WERI-Rb-1 (cell line): ENCODE measurements at regions not wholly inside any gene's neighbourhood (a gene's known extent, or its start where the extent isn't known, plus 50 kb on each side); places are given as distances from the start of the nearest gene placed in this dataset.
"Not testable (repeated sequence)": the region's sequence is repeated elsewhere in the genome, so short reads cannot be mapped to it uniquely, and the experiment has no call there.

Source experiments
- DNase-seq: peaks from one replicate; pipeline ENCODE4 v3.0.0-alpha.2; 2020
- H3K27ac ChIP-seq: fragments of 250-450 bp; sonication (Bioruptor Pico); 2 replicates; pipeline ENCODE4 v1.5.1; 2020; ENCODE audit warnings: mild to moderate bottlenecking, moderate library complexity
- H3K27me3 ChIP-seq: fragments of 250-450 bp; sonication (Bioruptor Pico); 2 replicates; pipeline ENCODE4 v1.5.1; 2021; ENCODE audit warnings: mild to moderate bottlenecking, low read depth, moderate library complexity; ENCODE audit not compliant: insufficient read depth, severe bottlenecking
- H3K36me3 ChIP-seq: fragments of 250-450 bp; sonication (Bioruptor Pico); 2 replicates; pipeline ENCODE4 v1.5.1; 2020; ENCODE audit warnings: mild to moderate bottlenecking, moderate library complexity
- H3K4me3 ChIP-seq: 2 replicates; pipeline ENCODE4 v1.5.1; 2011; ENCODE audit warnings: low read depth, mild to moderate bottlenecking, control low read depth, low read length
- H3K9me3 ChIP-seq: fragments of 250-450 bp; sonication (Bioruptor Pico); 2 replicates; pipeline ENCODE4 v1.5.1; 2021; ENCODE audit warnings: mild to moderate bottlenecking, moderate library complexity; ENCODE audit not compliant: severe bottlenecking
- CTCF ChIP-seq: IDR thresholded peaks from 2 replicates; pipeline ENCODE4 v1.5.1; 2011; ENCODE audit warnings: low read depth, mild to moderate bottlenecking, control low read depth, inconsistent platforms, low read length

DNA sequence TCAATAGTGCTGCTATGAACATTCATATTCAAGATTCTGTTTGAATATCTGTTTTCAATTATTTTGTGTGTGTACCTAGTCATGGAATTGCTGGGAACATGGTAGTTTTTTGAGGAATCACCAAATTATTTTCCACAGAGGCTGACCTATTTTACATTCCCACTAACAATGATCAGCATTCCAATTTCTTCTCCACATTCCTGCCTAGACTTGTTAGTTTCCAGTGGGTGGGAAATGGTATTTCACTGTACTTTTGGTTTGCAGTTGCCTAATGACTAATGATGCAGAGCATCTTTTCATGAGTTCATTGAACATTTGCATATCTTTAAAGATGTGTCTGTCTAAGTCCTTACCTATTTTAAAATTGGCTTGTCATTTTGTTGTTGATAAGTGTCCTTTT is 1182.6 kb upstream of the B3GALT2 start:
- Histone ChIP-seq H3K9me3 (no peaks in the 10 kb centered on the region), H3K27ac (no peak overlapping the region), H3K36me3 (no peaks in the 10 kb centered on the region), H3K4me3 (no peak overlapping the region), H3K27me3 (no peaks in the 10 kb centered on the region)
- TF ChIP-seq CTCF: no peak
- DNase-seq: no peak

- no peaks in the 10 kb centered on the region for H3K27me3 ChIP-seq
- H3K4me3 ChIP-seq: no peak overlapping the region
- H3K27ac ChIP-seq: no peak overlapping the region
- H3K36me3 ChIP-seq: no peaks in the 10 kb centered on the region
- TF ChIP-seq CTCF: no peak
- no peaks in the 10 kb centered on the region for H3K9me3 ChIP-seq
- no peak for DNase-seq
Observed at GRCh38 chr1:194367121-194367520, 1180.7 kb upstream of the B3GALT2 start.

DNA sequence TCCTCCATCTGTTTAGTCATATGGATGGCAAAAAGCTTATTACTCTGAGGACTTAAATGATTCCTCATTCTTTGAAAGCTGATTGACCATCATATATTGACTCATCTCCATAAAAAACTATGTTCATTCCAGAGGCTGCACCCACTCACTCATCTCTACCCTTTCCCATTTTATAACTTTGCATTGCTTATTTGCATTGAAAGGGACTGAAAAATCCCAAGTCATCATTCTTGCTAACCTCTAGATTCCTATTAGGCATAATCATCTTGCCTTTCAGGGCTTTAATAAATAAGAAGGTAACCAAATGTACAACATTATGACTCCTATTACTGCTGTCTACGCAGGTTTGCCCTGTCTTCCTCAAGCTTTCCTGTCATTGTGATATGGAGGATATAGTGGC is 1180.3 kb upstream of the B3GALT2 start:
- Histone ChIP-seq H3K27me3 (no peaks in the 10 kb centered on the region), H3K27ac (no peak overlapping the region), H3K9me3 (no peaks in the 10 kb centered on the region), H3K36me3 (no peaks in the 10 kb centered on the region), H3K4me3 (no peak overlapping the region)
- no peak for TF ChIP-seq CTCF
- DNase-seq: no peak

DNA sequence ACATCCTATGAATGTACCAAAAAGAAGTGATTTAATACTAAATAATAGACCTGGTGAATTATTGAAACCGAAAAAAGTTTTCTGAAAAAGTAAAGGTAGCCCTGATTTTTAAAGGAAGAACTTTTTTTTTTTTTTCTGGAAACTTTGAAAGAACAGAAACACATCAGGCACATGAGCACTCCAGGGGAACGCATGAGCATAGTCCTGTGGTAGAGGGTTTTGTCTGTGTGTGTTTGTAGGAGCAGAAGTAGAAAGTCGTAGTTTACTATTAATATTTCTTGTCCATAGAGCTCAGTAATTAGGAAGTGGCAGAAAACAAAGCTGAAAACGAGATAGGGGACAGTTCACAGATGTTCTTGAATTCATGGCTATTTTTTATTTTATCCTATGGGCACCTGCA is 1175.9 kb upstream of the B3GALT2 start:
- no peak overlapping the region for H3K27ac ChIP-seq

DNA sequence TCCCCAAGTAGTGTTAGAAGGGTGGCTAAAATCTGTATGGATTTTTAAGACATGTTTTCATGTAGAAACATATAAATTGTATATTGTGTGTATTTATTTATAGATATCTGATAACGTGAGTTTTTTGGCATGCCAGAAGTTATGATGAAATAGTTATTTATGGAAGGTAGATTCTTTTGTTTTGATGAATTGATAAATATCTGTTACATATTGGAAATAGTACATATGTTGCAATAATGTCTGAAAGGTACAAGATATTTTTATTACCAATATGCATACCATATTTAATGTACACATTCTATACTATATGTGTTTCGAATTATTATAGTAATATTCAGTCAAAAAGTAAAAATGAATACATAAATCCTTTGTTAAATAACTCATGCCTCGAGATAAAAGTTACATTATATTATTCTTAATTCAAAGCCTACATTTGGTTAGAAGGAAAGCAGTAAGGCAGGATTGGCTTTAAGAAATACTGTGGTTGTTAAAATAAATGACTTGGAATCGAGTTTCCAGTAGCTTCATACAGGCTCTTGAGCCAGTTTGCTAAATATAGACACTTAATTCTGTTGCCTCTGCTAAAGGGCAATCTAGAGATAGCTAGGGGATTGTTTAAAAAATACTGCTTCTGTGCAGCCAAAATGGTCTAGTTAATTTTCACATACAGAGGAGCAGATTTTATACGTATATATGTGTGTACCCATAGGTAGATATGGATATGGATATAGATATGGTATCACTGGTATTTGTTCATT is 1175.1 kb upstream of the B3GALT2 start:
- Histone ChIP-seq H3K9me3 (no peaks in the 10 kb centered on the region), H3K4me3 (no peak overlapping the region), H3K27me3 (no peaks in the 10 kb centered on the region), H3K36me3 (no peaks in the 10 kb centered on the region), H3K27ac (no peak overlapping the region)
- TF ChIP-seq CTCF: no peak
- DNase-seq: no peak

More for the DNA sequence above, 1175.9 kb upstream of the B3GALT2 start:
- Histone ChIP-seq H3K9me3 (no peaks in the 10 kb centered on the region), H3K4me3 (no peak overlapping the region), H3K27me3 (no peaks in the 10 kb centered on the region), H3K36me3 (no peaks in the 10 kb centered on the region)
- DNase-seq: no peak
- TF ChIP-seq CTCF: no peak

- no peak for TF ChIP-seq CTCF
- Histone ChIP-seq H3K9me3 (no peaks in the 10 kb centered on the region), H3K4me3 (no peak overlapping the region), H3K36me3 (no peaks in the 10 kb centered on the region), H3K27me3 (no peaks in the 10 kb centered on the region), H3K27ac (no peak overlapping the region)
- peak; percentile 15 for DNase-seq
Observed at GRCh38 chr1:194358208-194358581, 1171.8 kb upstream of the B3GALT2 start.

DNA sequence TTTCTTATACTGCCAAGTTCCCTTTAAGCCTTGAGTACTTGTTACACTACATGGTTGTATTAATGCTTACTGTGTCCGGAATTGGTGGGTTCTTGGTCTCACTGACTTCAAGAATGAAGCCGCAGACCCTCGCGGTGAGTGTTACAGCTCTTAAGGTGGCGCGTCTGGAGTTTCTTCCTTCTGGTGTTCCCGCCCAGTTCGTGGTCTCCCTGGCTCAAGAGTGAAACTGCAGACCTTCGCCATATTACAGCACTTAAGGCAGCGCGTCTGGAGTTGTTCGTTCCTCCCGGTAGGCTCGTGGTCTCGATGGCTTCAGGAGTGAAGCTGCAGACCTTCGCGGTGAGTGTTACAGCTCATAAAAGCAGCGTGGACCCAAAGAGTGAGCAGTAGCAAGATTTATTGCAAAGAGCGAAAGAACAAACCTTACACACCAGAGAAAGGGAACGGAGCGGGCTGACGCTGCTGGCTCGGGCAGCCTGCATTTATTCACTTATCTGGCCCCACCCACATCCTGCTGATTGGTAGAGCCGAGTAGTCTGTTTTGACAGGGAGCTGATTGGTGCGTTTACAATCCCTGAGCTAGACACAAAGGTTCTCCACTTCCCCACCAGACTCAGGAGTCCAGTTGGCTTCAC is 1171.3 kb upstream of the B3GALT2 start:
- not testable (repeated sequence) for H3K9me3 ChIP-seq, H3K27me3 ChIP-seq, H3K4me3 ChIP-seq, DNase-seq, H3K36me3 ChIP-seq, H3K27ac ChIP-seq
